ENCODE measurements at regions not wholly inside any gene's neighbourhood (a gene's known extent, or its start where the extent isn't known, plus 50 kb on each side); places are given as distances from the start of the nearest gene placed in this dataset.
A peak's percentile ranks its signal among the peaks of the same experiment; 100 is the strongest.
"Not testable (repeated sequence)": the region's sequence is repeated elsewhere in the genome, so short reads cannot be mapped to it uniquely, and the experiment has no call there.

GRCh38 chr22:26082866-26083265 is 86.4 kb upstream of the SEZ6L start:
- DNase-seq = no peak

GRCh38 chr22:26086359-26086758 is 82.9 kb upstream of the SEZ6L start:
- no peak for DNase-seq

GRCh38 chr22:26087816-26088215 is 81.4 kb upstream of the SEZ6L start:
- DNase-seq = no peak

DNA sequence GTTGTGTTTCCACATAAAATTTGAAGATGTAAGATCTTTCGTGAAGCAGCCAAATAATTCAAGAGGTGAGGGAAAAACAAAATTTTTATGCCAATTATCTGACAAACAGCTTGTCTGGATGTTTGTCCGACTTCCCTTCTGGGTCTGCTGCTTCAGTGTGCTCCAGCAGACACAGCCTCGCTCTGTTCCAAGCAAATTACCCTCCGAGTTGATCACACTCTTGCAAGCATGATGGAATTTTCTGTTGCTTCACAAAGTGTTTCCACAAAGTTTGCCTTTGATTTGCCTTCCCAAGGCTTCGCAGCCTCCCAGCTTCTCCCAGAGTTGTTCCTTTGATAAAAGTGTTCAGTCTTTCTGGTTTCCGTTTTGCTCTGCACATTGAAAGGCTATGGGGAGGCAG is 78.4 kb upstream of the SEZ6L start:
- DNase-seq = no peak

- DNase-seq = not testable (repeated sequence)
These were observed 74.8 kb upstream of the SEZ6L start for GRCh38 chr22:26094497-26094896.

- peak; percentile 85 for DNase-seq
These were observed 73.9 kb upstream of the SEZ6L start for GRCh38 chr22:26095256-26095956.

- DNase-seq = no peak
These were observed 71.9 kb upstream of the SEZ6L start for GRCh38 chr22:26097411-26097810.

DNA sequence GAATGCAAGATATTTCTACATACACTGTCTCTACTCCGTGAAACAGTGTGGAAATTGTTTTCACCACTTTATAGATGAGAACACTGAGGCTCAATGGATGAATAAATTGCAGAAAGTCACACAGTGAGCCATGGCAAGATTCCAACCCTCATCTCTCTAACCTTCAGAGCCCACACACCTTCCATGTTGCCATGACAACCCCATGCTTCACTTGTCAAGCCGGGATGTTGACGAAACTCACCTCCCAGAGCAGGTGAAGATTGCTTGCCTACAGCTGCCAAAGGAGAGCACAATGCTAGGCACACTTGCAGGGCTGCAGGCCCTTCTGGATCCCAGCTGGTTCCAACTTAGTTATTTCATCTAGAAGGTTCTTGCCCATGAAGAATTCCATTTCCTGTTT is 71.4 kb upstream of the SEZ6L start:
- DNase-seq = no peak

- DNase-seq = no peak
These were observed 66.2 kb upstream of the SEZ6L start for GRCh38 chr22:26103023-26103422.

- DNase-seq = no peak
These were observed 62.9 kb upstream of the SEZ6L start for GRCh38 chr22:26106412-26106811.

GRCh38 chr22:26109686-26110315 is 59.5 kb upstream of the SEZ6L start:
- DNase-seq = no peak

GRCh38 chr22:26114826-26115225 is 54.4 kb upstream of the SEZ6L start:
- no peak for DNase-seq

DNA sequence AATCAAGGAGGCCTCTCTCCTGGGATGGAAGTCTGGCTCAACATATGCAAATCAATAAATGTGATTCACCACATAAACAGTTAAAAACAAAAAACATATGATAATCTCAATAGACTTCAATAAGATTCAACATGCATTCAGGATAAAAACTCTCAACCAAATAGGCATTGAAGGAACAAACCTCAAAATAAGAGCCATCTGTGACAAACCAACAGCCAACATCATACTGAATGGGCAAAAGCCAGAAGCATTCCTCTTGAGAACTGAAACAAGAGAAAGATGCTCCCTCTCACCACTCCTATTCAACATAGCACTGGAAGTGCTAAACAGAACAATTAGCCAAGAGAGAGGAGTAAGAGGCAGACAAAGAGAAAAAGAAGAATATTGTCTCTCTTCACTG is 54.0 kb upstream of the SEZ6L start:
- DNase-seq = no peak

All from MV-4-11 (cell line).